AG04449 (cell line): ENCODE measurements at regions not wholly inside any gene's neighbourhood (a gene's known extent, or its start where the extent isn't known, plus 50 kb on each side); places are given as distances from the start of the nearest gene placed in this dataset.

Source experiments
- CTCF ChIA-PET: fragments of 350-600 bp; formaldehyde crosslinking; extraction: SDS; loops from one replicate; lab custom pipeline; 2021; ENCODE audit warnings: antibody characterized with exemption; lab: Yijun Ruan, JAX
- POLR2A ChIA-PET: fragments of 400-600, 350-600 bp; formaldehyde crosslinking; extraction: SDS; loops from one replicate; lab custom pipeline; 2020; ENCODE audit warnings: antibody characterized with exemption, inconsistent platforms; lab: Yijun Ruan, JAX
- DNase-seq: peaks from one replicate; pipeline ENCODE4 v3.0.0-alpha.2; 2010; ENCODE audit warnings: low read depth, low spot score
- H3K4me3 ChIP-seq: 2 replicates; pipeline ENCODE4 v1.5.1; 2011; ENCODE audit warnings: low read depth, mild to moderate bottlenecking, control low read depth, low read length
- TF ChIP-seq, protein P1 (sequence below): IDR thresholded peaks from one replicate; pipeline ENCODE4 v1.5.1; 2011; ENCODE audit warnings: mild to moderate bottlenecking, moderate library complexity, low read length, control low read depth, inconsistent platforms; ENCODE audit not compliant: insufficient read depth; ENCODE audit errors: missing control alignments

DNA sequence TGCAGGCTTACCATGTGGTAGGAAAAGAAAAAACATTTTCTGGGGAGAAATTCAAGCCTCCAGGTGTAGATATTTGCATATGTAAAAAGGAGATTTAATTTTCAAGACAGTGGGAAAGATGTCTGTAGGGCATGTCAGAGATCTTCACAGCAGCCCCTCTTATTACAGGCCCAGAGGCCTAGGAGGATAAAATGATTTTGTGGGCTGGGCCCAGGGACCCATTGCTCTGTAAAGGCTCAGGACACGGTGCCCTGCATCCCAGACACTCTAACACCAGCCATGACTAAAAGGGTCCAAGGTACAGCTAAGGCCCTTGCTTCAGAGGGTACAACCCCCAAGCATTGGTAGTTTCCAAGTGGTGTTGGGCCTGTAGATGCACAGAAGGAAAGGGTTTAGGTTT lies 680.1 kb downstream of the IGSF11 start:
- no peak overlapping the region for H3K4me3 ChIP-seq
- CTCF ChIA-PET: no interaction called here
- POLR2A ChIA-PET: no interaction called here
- no peak for DNase-seq
- TF ChIP-seq, protein P1, sequence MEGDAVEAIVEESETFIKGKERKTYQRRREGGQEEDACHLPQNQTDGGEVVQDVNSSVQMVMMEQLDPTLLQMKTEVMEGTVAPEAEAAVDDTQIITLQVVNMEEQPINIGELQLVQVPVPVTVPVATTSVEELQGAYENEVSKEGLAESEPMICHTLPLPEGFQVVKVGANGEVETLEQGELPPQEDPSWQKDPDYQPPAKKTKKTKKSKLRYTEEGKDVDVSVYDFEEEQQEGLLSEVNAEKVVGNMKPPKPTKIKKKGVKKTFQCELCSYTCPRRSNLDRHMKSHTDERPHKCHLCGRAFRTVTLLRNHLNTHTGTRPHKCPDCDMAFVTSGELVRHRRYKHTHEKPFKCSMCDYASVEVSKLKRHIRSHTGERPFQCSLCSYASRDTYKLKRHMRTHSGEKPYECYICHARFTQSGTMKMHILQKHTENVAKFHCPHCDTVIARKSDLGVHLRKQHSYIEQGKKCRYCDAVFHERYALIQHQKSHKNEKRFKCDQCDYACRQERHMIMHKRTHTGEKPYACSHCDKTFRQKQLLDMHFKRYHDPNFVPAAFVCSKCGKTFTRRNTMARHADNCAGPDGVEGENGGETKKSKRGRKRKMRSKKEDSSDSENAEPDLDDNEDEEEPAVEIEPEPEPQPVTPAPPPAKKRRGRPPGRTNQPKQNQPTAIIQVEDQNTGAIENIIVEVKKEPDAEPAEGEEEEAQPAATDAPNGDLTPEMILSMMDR: no peak

DNA sequence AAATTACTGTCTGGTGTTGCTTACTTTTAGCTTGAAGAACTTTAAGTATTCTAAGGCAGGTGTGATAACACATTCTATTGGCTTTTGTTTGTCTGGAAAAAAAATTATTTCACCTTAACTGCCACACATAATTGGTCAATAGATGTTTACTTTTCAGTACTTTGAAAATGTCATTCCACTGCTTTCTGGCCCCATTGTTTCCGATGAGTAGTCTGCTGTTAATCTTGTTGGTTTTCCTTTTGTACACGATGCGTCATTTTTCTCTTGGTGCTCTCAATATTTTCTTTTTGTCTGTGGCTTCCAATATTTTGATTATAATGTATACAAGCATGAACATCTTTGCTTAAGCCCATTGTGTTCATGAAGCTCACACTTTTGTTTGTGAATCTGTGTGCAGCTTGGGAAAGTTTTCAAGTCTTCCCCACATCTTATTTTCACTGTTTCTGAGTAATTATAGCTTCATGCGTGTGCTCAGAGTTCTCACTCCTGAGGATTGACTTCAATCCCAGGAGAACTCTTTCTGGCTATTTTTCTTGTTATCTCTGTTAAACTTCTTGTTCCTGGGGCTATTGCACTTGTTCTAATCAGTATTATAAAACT lies 664.7 kb downstream of the IGSF11 start:
- POLR2A ChIA-PET: no interaction called here
- CTCF ChIA-PET: no interaction called here
- TF ChIP-seq, protein P1: no peak
- DNase-seq: no peak
- no peak overlapping the region for H3K4me3 ChIP-seq

DNA sequence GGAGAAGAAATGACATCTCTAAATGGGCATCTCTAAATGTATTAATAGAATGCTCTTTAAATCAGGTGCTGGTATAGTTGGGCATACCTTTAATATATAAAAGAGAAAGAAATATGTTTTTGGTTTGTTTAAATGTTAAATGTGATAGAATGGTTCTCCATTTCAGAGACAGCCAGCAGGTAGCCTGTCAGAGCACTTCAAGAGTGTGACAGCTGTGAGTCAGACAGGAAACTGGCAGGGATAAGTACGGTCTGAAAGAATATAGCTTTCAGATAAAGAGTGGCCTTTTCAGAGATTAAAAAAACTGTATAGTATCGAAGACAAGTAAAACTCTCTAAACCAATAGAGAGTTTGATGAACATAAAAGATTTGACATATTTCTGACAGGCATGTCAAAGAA lies 654.1 kb downstream of the IGSF11 start:
- POLR2A ChIA-PET: no interaction called here
- DNase-seq: no peak
- H3K4me3 ChIP-seq: no peak overlapping the region
- CTCF ChIA-PET: no interaction called here
- TF ChIP-seq, protein P1: no peak

DNA sequence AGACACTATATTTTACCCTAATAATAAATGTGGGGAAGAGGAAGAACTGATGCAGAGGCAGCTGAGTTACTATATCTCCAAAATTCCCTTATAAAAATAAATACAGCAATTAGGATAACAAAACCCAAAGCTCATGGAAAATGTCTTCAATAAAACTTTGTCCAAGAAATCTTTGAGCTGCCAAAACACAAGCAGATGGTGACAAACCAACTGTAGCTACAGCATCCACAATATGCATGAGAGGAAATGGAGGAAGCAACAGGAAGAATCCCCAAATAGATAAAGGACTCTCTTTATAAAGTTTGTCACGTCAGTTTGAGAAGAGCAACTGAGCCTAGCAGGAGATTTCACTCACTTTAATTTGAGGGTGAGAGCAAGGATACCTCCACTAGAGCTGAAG lies 638.2 kb downstream of the IGSF11 start:
- H3K4me3 ChIP-seq: no peak overlapping the region
- DNase-seq: no peak
- POLR2A ChIA-PET: no interaction called here
- CTCF ChIA-PET: no interaction called here
- TF ChIP-seq, protein P1: no peak

DNA sequence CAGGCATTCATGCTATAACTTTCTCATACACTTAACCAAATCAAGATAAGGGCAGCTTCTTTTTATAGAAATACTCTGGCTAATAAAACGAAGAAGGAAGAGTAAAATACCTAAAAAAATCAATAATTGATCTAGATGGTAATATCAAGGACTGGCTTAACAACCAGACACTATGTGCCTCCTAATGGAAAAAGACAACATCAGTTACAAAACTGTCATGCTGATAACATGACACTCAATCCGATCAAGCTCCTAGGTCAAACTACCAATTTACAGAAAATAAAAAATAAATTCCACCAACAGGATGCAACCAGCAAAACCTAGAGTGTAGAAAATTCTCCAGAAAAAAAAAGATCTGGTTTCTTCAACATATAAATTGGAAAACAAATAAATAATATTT lies 634.6 kb downstream of the IGSF11 start:
- TF ChIP-seq, protein P1: no peak
- DNase-seq: no peak
- CTCF ChIA-PET: no interaction called here
- no peak overlapping the region for H3K4me3 ChIP-seq
- POLR2A ChIA-PET: no interaction called here

DNA sequence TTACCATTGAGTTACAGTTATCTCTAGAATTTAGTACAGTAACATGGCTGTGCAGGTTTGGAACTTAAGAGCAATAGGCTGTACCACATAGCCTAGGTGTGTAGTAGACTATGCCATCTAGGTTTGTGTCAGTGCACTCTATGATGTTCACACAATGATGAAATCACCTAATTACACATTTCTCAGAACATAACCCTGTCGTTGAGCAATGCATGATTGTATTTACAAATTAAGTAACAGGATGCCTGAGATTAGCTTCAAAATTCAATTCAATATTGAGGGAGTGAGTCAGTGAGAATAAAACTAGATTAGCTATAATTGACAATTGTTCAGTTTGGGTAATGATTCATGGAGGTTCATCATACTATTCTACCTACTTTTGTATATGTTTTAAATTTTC lies 633.8 kb downstream of the IGSF11 start:
- POLR2A ChIA-PET: no interaction called here
- no peak overlapping the region for H3K4me3 ChIP-seq
- TF ChIP-seq, protein P1: no peak
- CTCF ChIA-PET: no interaction called here
- no peak for DNase-seq
